ENCODE measurements at regions not wholly inside any gene's neighbourhood (a gene's known extent, or its start where the extent isn't known, plus 50 kb on each side); places are given as distances from the start of the nearest gene placed in this dataset.

GRCh38 chr20:43812216-43812615, 85.4 kb upstream of the GTSF1L start:
- Histone ChIP-seq H3K27ac (no peak overlapping the region), H3K9me3 (peaks cover 7 to 37% of the 10 kb centered on the region in 2 donors)
- intact Hi-C loops (cut with DNase I) = no loop called here

GRCh38 chr20:43809206-43809819, 82.5 kb upstream of the GTSF1L start:
- Histone ChIP-seq H3K36me3 (no peaks in the 10 kb centered on the region), H3K9me3 (peaks cover 7 to 48% of the 10 kb centered on the region in 2 donors), H3K27me3 (no peaks in the 10 kb centered on the region), H3K4me1 (no peaks in the 10 kb centered on the region), H3K4me3 (no peak overlapping the region), H3K27ac (no peak overlapping the region)
- DNase-seq = no peak
- no peak for TF ChIP-seq CTCF (IDR thresholded peaks at IDR 0.05)
- no peak for ATAC-seq
- intact Hi-C loops (cut with DNase I) = no loop called here

More at GRCh38 chr20:43812216-43812615, 85.4 kb upstream of the GTSF1L start:
- TF ChIP-seq CTCF (IDR thresholded peaks at IDR 0.05) = no peak
- ATAC-seq (no peak), DNase-seq (no peak)
- no peaks in the 10 kb centered on the region for H3K27me3 ChIP-seq
- H3K36me3 ChIP-seq = no peaks in the 10 kb centered on the region
- no peak overlapping the region for H3K4me3 ChIP-seq
- H3K4me1 ChIP-seq = no peaks in the 10 kb centered on the region

DNA sequence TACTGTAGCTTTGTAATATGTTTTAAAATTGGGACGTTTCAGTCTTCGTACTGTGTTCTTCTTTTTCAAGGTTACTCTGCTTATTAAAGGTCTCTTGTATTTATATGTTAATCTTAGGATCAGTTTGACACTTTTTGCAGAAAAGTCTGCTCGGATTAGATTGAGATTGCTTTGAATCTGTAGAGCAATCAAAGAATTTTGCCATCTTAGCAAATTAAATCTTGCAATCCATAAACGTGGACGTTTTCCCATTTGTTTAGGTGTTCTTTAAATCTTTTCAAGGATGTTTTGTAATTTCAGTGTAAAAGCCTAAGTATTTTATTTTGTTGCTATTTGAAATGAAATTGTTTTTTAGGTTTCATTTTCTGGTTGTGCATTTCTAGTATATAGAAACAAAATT, 78.0 kb upstream of the GTSF1L start:
- H3K27ac ChIP-seq = no peak overlapping the region
- no peak for TF ChIP-seq CTCF (IDR thresholded peaks at IDR 0.05)
- H3K36me3 ChIP-seq = no peaks in the 10 kb centered on the region
- DNase-seq (no peak), ATAC-seq (no peak)
- H3K4me3 ChIP-seq = no peak overlapping the region
- H3K27me3 ChIP-seq = peaks cover 0 to 1% of the 10 kb centered on the region in 2 donors
- intact Hi-C loops (cut with DNase I) = no loop called here
- H3K4me1 ChIP-seq = no peaks in the 10 kb centered on the region
- H3K9me3 ChIP-seq = peaks cover 7 to 47% of the 10 kb centered on the region in 2 donors

DNA sequence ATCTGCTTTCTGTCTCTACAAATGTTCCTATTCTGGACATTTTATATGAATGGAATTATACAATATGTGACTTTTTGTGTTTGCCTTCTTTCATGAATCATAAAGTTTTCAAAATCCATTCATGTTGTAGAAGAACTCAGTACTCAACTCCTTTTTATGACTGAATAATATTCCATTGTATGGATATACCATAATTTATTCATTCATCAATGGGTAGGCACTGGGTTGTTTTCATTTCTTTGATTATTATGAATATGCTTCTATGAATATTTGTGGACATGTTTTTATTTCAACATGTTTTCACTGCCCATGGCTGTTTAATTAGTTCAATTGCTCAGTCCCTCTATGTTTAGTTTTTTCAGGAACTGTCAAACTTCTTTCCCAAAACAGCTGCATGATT, 76.5 kb upstream of the GTSF1L start:
- H3K27ac ChIP-seq = no peak overlapping the region
- ATAC-seq (no peak), DNase-seq (no peak)
- intact Hi-C loops (cut with DNase I) = no loop called here
- peaks cover 0 to 32% of the 10 kb centered on the region in 2 donors for H3K9me3 ChIP-seq
- TF ChIP-seq CTCF (IDR thresholded peaks at IDR 0.05) = no peak
- no peaks in the 10 kb centered on the region for H3K4me1 ChIP-seq
- peaks cover 0 to 3% of the 10 kb centered on the region in 2 donors for H3K27me3 ChIP-seq
- no peak overlapping the region for H3K4me3 ChIP-seq
- H3K36me3 ChIP-seq = no peaks in the 10 kb centered on the region

DNA sequence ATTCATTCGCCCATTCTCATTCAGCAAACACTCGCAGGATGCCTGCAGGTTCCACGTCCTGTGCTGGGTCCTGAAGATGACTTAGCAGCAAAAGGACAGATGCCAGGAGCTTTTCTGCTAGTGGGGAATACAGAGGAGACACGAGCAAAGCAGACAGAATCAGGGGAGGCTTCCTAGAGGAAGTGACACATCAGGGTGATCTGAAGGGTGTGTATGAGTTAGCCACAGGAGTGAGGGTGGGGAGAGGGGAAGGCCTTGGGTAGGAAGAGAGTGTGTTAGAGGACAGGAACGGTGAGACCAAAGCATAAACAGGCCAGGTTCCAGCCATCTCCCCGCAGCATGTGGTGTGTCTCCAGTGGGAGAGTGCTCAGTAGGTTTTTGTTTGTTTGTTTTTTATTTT, 73.4 kb upstream of the GTSF1L start:
- intact Hi-C loops (cut with DNase I) = no loop called here
- TF ChIP-seq CTCF (IDR thresholded peaks at IDR 0.05) = no peak
- ATAC-seq = no peak

More for the DNA sequence above, 73.4 kb upstream of the GTSF1L start:
- Histone ChIP-seq H3K27me3 (peaks cover 0 to 3% of the 10 kb centered on the region in 2 donors), H3K4me3 (no peak overlapping the region), H3K36me3 (no peaks in the 10 kb centered on the region), H3K4me1 (no peaks in the 10 kb centered on the region), H3K9me3 (peaks cover 0 to 22% of the 10 kb centered on the region in 2 donors), H3K27ac (no peak overlapping the region)
- no peak for DNase-seq
